NCI-H226 (cell line): ENCODE measurements at regions not wholly inside any gene's neighbourhood (a gene's known extent, or its start where the extent isn't known, plus 50 kb on each side); places are given as distances from the start of the nearest gene placed in this dataset.
"Not testable (repeated sequence)": the region's sequence is repeated elsewhere in the genome, so short reads cannot be mapped to it uniquely, and the experiment has no call there.

Experiments
- DNase-seq: peaks from one replicate; pipeline ENCODE4 v3.0.0-alpha.2; 2015

DNA sequence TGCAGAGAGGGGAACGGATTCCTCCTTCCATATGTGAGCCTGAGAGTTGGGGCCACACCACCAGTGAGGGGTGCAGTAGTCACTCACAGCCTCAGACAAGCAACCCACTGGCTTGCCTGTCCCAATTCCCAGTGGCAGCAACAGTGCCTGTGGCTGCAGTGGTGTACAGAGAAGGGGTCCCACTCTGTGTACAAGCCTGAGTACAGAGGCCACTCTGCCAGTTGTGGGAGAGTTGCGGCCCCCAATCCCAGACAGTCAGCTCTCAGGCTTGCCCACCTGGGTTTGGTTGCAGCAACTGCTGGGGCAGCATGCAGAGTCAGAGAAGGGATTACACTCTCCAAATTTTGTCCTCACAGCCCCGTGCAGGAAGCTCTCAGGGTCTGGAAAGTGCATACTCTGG lies 133.2 kb upstream of the RFX3 start:
- DNase-seq = no peak

DNA sequence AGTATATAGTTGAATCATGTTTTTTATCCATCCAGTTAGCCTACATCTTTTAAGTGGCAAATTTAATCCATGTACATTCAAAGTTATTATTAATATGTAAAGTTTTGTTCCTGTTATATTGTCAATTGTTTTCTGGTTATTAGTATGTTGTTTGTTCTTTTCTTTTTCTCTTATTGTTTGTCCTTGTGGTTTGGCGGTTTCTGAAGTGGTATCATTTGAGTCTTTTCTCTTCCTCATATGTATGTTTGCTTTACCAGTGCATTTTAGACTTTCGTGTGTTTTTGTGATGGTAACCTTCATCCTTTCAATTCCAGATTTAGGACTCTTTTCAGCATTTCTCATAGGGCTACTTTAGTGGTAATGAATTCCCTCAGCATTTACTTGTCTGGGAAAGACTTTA lies 130.4 kb upstream of the RFX3 start:
- DNase-seq = no peak

DNA sequence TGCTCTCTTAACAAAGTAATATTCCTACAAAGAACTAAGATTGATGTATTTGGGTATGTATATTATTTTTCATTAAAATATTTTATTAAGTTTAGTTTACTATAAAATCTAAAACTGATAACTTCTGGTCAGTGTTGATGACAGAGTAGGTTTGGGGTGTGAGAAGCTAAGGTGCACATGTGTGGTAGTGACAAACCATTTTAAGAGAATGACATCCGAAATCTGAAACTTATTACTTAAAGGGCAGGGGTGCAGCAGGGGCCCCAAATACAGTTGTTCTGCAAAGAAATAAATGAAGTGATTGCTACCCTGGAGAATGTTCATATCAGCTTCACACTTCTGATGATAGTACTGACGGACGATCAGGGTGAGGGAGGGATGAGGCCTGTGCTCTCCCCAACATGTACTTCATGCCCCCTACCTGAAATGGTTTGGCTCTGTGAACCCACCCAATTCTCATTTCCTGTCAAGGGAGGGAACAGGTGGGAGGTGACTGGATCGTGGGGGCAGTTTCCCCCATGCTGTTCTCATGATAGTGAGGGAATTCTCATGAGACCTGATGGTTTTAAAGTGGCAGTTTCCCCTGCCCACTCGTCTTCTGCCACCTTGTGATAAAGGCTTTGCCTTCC lies 125.3 kb upstream of the RFX3 start:
- no peak for DNase-seq

DNA sequence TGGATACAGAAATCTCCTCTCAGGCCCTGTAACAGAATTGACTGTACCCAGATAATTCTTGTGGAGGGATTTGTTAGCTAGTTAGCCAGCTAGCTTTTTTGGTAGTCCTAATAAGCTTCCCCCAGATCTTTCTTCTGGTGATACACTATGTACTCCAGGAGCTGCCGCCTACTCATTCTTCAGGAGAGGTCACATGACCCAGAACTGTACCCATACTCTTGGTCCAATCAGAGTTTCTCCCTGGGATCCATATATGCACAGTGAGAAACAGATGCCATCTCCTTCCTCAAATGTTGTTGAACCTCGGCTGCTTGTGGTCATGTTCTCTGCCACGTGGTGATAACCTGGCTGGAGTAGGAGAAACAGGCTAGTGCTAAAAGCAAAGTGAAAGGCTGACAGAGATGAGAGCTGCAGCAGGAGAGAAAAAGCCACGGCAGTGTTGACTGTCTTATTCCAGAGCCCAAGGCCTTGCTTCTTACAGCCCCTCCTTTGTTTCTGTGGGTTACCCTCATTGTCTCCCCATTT lies 123.0 kb upstream of the RFX3 start:
- DNase-seq = no peak

DNA sequence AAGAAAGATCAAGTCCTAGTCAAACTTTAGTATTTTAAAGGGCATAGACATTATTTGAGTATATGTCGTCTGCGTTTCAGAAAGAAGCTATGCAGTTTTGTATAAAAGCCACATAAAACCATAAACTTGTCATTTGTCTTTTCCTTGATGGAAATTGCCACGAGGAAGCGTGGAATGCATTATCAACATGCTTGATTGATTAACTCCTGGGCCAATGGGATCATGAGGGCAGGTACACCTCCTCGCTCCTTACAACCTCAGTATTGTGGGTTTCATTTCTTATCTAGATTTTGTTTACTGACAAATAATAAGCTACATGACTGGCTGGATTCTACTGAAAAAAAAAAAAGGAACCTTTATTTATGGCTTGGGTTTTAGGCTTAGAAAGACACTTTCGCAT lies 122.5 kb upstream of the RFX3 start:
- no peak for DNase-seq

DNA sequence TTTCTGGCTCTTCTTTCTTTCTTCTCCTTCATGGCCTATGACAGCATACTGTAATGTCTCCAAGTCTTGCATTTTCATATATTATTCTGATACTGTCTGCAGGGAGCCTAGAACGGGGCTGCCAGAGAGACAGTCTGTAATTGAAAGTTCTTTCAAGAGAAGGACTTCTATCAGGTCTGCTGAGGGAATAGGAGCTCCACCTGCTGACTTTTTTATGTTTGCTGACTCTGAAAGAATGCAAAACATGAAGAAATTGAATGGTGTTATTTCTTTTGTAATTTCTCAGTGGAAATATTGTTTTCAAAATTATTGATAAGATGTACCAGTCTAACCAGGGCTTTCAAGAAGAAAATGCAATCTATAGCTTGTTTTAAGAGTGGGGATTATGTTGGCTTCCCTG lies 121.9 kb upstream of the RFX3 start:
- DNase-seq = no peak

DNA sequence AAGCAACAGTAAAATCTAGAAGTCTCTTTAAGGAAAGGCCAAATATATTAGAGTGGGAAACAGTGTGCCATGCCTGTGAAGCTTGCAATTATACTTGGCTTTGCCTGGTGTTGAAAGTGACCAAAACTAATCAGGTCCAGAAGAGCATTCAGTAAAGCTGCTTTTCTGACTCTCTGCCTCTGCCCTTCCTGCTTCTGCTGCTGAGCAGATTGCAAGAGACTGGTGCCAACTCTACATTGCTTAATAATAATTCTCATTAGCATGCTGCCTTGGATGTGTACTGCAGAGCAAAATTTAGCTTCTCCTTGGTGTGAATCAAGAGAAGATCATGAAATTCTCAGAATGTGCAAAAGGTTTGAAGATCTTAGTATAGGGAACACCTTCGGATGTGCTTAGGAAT lies 120.4 kb upstream of the RFX3 start:
- DNase-seq = no peak

DNA sequence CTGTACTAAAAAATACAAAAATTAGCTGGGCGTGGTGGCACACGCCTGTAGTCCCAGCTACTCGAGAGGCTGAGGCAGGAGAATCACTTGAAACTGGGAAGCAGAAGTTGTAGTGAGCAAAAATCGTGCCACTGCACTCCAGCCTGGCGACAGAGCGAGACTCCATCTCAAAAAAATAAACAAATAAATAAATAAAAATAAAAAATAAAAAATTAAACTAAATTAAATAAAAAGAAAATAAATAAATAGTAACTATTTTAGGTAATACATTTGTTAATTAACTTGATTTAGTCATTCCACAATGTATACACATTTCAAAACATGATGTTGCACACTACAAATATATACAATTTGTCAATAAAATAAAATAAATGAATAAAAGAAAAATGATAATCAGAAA lies 116.3 kb upstream of the RFX3 start:
- DNase-seq = not testable (repeated sequence)

DNA sequence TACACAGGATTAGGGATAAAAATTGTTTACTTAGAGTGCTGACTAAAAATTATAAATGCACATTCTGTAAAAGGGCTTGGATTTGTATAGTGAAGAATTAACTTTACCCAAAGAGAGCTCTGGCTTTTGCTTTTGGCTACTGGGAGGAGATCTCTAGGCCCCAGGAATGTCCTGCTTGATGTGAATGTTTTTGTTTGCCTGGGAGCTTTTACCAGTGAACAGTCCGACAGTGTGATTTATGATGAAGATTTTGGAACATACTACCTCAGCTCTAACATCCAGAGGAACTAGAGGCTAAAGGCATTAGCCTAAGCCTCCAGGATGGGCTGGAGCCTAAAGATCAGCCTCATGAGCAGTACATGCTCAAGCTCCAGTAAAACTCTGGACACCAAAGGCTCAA lies 103.7 kb upstream of the RFX3 start:
- no peak for DNase-seq

DNA sequence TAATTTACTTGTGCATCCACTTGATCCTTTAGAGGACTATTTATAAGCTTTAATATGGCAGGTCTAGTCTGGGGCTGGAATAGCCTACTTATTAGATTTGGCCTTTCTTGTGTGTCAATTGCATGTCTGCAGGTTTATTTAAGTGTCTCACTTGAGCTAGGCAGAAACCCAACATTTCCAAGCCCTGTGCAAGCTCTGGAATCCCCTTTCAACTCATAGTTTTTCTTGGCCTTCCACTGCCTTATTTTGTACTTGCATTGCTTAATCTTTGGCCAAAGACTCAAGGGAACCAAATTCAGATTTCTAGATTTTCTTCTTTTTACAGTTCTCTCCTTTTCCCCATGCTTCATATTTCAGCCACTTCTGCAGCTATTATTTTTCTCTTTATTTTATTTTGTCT lies 102.4 kb upstream of the RFX3 start:
- no peak for DNase-seq

DNA sequence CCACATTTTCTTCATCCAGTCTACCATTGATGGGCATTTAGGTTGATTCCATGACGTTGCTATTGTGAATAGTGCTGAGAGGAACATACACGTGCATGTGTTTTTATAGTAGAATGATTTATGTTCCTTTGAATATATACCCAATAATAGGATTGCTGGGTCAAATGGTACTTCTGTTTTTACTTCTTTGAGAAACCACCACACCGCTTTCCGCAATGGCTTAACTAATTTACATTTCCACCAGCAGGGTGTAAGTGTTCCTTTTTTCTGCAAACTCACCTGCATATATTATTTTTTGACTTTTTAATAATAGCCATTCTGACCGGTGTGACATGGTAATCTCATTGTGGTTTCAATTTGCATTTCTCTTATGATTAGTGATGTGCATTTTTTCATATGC lies 82.2 kb upstream of the RFX3 start:
- DNase-seq = no peak

DNA sequence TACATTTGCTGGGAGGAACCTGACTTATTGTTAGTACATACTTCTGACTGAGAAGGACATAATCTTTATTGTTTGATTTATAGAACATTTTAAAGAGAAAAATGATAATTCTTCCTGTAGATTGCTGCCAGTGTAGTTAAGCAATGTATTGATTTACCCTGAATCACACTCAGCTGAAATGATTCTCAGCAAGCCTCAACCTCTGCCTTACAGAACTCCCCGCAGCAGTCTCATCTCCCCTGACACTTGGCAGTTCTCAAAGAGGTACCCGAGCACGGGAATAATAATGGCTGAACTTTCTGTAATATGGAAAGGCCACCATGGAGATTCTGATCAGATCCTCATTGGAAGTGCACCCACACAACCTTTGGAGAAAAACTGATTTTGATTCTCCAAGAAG lies 74.9 kb upstream of the RFX3 start:
- DNase-seq = no peak

DNA sequence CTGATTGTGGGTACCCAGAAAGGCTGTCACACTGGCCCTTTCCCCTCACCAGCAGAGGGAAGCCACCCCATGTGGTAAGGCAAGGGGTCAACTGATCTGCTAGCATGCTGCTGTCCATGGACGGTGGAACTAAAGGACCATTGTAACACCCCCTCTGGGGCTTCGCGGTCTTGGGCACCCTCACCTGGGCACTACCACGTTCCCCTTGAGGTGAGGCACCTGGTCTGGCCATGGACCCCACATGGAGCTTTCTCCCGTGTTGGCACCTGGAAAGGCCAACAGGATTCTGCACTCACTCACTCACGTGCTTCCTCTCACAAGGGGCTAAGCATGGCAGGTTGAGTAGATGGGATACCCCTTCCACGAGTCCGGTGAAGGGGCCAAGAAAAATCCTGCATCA lies 72.0 kb upstream of the RFX3 start:
- DNase-seq = no peak

DNA sequence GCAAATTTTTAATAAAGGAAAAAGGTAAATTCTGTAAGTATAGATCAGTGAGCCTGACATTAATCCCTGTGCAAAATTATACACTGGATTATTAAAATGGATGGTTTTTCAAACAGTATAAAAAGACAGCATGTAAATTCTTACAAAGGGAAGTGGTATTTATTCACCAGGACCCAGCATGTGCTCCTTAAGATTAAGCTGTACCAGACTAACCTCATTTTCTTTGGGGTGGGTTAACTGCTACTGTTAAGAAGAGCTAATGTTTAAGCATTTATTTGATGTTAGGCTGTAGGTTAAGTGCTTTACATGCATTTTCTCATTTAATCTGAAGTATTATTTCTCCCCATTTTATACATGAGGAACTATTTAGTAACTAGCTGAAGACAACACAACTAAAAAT lies 60.3 kb upstream of the RFX3 start:
- DNase-seq = no peak

DNA sequence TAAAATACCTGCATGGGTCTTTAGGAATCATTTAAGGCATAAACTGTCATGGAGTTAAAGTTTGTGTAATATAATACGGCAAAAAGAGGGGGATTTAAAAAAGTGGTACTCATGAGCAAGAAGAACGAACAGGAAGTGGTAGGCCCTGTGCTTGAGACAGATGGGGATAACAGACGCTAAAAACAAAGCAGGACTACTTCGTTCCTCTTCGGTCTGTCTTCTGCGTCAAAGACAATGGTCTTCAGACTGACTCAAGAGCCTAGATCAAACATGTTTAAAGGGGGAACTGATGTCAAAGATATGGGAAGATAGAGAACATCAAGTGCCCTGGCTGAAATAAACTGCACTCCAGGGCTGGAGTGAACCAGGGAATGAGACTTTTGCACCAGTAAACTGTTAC lies 59.8 kb upstream of the RFX3 start:
- DNase-seq = no peak

DNA sequence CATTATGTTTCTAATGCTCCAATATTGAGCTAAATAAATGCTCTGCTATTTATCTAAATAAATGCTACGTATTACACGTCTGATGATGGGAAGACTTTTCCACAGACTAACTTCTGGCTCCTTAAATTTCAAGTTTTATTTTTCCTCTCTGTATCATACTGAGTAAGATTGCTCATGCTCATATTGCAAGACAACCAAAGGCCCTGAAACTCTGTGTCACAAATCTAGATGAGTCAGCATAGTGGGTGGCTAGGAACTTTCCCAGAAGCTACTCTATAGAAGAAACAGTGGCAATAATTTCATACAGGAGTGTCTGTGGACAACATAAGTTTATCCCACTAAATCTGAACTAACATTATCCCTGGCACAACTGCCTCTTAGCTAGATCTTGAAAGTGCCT lies 53.0 kb upstream of the RFX3 start:
- peak; percentile 43 for DNase-seq

DNA sequence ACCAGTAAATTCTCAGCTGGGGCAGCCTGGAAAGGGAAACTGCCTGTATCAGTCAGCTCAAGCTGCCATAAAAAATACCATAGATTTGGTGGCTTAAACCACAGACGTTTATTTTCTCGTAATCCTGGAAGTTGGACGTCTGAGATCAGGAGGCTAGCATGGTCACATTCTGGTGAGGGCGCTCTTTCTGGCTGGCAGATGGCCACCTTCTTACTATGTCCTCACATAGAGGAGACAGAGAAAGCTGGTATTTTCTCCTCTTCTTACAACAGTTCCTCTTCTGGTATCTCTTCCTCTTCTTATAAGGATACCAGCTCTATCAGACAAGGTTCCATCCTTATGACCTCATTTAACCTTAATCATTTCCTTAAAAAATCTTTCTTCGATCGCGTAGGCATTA lies 50.5 kb upstream of the RFX3 start:
- DNase-seq = no peak

DNA sequence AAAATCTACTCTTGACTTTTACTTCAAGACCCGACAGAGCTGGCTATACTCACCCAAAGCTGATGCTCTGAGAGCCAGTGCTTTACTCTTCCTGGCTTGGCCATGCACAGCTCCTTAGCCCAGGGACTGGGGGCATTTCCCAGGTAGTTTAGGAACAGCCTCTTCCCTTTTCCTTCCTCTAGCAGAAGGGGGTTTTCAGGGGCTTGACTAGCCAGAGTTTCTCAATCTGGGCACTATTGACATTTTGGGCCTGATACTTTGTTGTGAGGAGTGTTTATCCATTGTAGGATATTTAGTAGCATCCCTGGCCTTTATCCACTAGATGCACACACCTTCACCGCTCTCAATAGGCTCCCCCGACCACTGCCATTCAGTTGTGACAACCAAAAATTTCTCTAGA lies 50.0 kb upstream of the RFX3 start:
- DNase-seq = no peak
